Activated CD4-positive, alpha-beta T cell treated with anti-CD3 and anti-CD28 coated beads, Interleukin-2, amount 50 U/mL, for 24 hours (primary cell): ENCODE measurements at regions not wholly inside any gene's neighbourhood (a gene's known extent, or its start where the extent isn't known, plus 50 kb on each side); places are given as distances from the start of the nearest gene placed in this dataset.
"Not testable (repeated sequence)": the region's sequence is repeated elsewhere in the genome, so short reads cannot be mapped to it uniquely, and the experiment has no call there.

Experiments used
- DNase-seq, 2 donors: peaks; one replicate each; pipeline ENCODE4 v3.0.0-alpha.2; 2020; ENCODE audit warnings: low read depth in 1 of 2, low spot score in 1 of 2

DNA sequence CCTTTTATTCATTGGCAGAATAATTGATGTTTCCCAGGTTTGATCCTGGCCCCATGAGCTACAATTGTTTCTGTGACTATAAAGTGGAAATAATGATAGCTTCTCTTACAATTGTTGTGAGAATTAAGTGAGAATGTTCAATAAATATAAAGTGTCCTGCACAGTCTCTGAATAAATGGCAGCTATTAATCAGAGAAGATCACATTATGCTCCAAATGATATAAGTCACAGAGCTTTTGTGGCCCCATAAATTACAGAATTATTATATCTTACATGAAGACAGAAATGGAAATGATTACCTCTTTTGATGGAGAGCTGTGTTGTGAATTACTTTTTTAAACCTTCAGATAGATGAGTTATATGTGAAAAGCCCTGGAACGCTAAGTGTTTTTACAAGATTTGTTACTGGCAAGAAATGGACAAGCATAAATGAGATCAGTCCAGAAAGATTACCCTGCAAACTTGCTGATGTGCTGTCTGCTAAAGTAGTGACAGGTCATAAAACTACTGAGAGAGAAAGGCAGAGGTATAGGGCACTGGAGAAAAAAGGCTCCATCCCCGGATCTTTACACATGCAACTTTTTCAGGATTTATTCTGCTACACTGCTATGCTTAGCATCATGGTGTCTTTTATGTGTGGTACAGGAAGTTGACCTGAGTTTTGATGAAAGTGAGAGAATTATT, 750.9 kb upstream of the GOT2 start:
- DNase-seq: no peak

DNA sequence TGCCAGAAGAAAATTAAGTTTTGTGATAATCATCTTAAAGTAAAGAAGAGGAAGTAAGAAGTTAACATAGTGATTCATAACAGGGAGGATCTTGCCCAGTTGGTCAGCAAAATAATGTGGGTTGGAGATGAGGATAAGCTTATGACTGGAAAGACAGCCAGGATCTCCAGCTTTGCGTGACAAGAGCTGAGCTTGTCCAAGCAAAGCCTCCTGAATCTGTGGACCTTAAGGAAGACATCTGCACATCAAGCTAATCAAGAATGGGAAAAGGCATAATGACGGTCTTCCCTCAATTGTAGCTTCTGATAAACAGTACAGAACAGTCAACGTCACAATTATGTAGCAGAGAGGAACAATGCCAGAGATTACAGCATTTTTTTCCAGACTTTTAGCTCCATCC, 744.7 kb upstream of the GOT2 start:
- no peak for DNase-seq

DNA sequence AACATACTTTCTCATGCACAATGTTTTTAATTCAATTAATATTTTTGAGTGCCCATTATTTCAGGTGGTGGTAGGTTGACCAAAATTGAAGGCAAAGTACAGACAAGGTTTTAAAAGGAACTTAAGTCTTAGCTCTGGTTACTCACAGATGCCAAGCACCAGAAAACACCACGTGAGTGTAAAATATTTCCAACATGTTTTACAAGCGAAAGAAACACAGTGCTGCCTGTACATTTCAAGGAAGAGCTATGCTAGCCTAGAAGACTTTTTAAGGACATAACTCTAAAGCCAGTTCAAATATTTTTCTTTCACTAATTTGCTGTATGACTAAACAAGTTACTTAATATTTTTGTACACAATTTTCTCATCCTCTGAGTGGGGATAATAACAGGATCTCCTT, 736.4 kb upstream of the GOT2 start:
- no peak for DNase-seq

GRCh38 chr16:59469266-59469665, 735.1 kb upstream of the GOT2 start:
- DNase-seq: no peak

DNA sequence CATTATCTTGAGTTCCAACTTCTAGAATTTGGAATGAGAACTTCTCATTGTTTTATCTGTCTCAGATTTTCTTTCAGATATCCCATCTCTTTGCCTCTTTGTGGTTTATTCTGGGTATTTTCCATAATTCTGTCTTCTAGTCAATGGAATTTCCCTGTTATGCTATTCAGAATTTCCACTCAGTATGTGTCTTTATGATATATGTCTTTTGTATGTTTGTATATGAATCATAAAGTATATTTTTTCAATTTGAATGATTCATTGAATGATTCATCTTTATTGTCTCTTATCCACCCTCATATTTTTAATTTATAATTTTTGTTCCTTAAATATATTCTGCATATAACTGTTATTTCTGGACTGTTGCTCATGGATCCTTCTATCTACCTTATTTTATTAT, 729.7 kb upstream of the GOT2 start:
- no peak for DNase-seq

GRCh38 chr16:59459806-59460205, 725.7 kb upstream of the GOT2 start:
- DNase-seq: no peak

DNA sequence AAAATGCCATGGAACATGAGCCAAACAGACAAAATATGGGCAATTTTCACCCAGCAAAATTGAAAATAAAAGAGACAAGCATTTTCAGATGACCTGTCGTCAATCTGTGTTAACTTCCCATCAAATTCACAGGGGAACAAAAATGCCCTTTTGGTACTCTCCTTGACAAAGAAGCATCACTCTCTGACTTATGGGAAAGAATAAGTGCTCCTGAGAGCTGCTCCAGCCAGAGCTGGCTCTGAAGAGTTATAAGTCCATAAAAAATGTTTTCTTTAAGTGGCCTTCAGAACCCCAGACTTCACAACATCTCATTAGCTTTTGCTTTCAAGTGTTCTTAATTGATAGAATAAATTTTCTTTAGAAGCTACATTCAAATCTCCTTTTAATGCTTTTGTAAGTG, 721.4 kb upstream of the GOT2 start:
- no peak for DNase-seq

DNA sequence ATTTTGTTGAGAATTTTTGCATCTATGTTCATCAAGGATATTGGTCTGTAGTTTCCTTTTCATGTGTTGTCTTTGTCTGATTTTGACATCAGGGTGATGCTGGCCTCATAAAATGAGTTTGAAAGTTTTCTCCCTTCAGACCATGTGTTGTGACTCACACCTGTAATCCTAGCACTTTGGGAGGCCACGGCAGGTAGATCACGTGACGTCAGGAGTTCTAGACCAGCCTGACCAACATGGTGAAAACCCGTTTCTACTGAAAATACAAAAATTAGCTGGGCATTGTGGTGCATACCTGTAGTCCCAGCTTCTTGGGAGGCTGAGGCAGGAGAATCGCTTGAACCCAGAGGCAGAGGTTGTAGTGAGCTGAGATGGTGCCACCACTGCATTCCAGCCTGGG, 716.4 kb upstream of the GOT2 start:
- not testable (repeated sequence) for DNase-seq

DNA sequence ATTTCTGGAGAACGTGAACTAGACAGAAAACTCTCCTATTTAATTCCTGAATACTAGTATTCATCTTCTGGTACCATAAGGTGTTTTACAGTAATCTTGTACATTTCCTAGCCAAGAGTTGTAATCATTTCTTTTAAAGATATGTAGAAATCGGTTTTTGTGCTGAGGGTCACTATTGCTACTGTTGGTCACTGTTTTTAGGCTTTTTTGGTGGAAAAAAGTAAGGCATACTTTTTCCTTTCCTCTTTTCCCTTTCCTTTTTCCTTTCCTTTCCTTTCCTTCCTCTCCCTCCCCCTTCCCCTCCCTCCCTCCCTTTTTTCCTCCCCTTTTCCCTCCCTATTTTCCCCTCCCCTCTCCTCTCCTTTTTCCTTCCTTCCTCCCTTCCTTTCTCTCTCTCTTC, 706.4 kb upstream of the GOT2 start:
- DNase-seq: no peak

GRCh38 chr16:59432896-59433295, 698.8 kb upstream of the GOT2 start:
- no peak for DNase-seq

DNA sequence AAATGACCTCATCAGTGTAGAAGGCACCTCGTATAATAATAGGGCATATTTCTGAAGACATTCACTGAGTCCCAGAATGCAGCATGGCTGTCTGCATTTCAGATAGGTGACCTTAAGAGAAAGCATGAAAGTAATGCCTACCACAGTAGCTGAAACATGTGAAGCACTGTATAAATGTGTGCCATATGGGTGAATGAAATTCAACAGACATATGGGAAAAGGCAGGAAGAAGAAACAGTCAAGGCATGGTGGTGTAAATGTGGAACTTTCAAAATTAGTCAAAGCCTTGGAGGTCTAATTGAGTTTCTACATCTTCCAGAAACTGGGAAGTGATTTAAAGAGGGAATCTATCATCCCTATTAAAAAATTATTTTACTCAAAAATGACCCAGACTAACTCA, 698.2 kb upstream of the GOT2 start:
- DNase-seq: no peak

DNA sequence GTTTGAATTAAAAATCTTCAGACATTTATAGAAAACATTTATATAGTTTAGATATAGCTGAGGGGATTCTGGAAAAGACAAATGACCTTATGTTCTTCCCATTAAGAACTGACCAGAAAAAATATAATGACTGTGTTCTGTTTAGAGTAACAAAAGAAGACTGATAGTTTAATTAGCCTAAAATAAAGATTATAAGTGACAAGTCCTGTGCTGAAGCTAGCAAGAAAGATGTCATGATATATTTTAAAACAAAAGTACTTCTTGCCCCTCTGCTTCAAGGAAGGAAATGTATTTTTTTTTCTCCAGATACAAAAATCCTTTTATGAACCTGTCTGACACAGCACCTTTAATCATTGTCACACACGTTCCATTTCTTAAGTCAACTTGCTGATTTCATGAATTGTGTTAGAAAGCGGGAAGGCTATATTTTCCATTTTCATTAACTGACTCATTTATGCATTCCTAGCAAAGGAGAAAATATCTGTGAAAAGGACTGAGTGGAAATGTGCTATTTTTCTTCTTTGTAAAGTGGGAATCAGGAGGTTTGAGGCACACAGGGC, 690.7 kb upstream of the GOT2 start:
- no peak for DNase-seq

DNA sequence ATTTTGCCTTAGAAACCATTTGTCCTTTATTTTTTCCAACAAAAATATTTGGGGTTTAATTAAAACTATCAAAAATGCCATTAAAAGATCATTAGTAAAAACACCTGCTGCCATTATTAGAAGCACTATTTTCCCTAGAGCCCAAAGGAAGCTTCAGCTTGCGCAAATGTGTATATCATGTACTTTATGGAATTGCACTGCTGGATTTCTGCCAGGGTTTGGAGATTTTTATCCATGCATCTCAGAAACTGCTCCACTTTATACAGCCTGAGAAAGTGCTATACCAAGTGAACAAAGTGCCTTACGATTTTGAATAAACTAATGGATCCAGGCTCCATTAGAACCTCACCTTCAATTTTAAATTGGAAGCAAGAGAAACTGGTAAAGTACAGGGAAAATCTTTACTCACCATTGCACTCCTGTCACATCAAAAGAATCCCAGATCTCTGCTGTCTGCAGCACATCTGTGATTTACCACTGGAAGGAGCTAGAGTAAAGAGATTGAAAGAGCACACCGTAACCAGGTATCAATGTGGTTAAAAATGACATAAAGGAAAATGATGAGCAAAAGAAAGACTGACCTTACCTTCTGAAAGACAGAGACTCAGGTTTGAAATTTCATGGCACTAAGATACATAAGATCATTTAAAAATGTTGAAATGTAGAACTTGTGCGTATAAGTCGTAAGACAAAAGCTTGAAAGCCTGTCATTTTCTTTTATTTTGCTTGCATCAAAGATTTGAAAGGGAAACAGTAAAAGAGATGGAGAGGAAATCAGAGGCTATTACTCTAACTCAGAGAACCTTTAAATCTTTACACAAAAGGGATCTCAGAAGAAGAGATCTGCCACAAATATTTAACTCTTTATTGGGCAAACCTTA, 678.1 kb upstream of the GOT2 start:
- no peak for DNase-seq

DNA sequence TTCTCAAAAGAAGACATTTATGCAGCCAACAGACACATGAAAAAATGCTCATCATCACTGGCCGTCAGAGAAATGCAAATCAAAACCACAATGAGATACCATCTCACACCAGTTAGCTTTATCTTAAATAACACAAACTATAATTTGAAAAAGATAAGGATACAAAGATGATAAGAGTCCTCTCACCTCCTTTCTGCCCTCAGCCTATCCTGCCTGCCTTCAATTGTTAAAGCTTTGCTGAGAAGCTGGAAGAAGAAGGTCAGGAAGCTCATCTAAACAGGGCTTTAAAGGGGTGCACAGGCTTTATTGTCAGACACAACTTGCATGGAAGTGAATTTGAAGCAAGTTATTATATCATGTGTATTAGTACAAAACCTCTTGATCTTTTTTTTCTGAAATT, 676.3 kb upstream of the GOT2 start:
- DNase-seq: no peak

DNA sequence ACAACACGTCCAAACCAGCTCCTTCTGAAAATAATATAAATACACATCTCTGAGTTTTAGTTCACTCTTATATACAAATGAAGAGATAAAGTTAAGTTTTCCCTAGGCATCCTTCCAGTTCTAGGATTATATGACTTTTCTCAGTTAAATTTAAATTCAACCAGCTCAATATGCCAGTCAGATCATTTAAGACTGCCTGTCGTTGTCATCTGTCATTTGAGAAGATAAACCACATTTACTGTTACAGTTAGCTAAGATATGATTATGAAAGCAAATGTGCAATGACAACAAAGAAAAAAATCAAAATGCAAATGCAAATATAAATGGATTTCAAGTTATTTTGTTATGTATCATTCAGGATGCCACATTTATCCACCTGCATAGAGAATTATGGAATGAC, 671.7 kb upstream of the GOT2 start:
- no peak for DNase-seq

DNA sequence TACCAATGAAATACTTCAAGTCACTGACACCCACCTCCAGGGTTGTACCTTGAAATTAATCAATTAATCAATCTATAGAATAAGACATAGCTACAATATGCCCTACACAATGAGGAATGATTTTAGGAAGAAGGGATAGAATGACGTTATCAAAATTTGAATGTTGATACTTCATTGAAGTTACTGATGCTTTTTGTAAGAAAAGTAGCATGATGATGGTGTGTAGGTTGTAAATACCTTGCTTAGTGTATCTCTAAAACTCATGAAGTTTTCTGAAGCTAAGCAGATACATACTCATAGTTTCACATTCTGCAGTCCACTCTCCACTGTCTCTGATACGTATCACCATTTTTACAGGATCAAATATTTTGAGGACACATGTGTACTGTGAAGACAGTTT, 670.4 kb upstream of the GOT2 start:
- no peak for DNase-seq

GRCh38 chr16:59400830-59401229, 666.7 kb upstream of the GOT2 start:
- no peak for DNase-seq

GRCh38 chr16:59397638-59398037, 663.5 kb upstream of the GOT2 start:
- DNase-seq: no peak

- no peak for DNase-seq
Measured at GRCh38 chr16:59394526-59394925, 660.4 kb upstream of the GOT2 start.

GRCh38 chr16:59392911-59393310, 658.8 kb upstream of the GOT2 start:
- no peak for DNase-seq

- no peak for DNase-seq
Measured at GRCh38 chr16:59391617-59392364, 657.7 kb upstream of the GOT2 start.

DNA sequence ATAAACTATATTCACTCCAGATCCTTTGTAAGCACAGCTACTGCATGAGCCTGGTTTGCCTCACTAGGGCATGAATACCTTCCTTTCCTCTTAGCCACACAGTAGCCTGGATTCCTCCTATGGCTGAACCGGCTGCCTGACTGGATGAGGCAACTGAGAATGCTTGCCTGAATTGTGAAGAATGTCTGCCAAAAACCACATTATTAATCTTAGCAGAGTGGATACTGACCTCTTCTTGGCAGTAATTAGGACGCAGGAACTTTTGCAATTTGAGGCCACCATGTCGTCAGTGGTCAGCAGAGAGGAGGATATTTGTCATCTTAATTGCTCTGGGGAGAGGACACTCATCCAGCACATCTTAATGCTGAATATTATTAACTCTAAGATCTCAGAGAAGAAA, 651.8 kb upstream of the GOT2 start:
- no peak for DNase-seq
